GM19468 (cell line): ENCODE measurements at regions not wholly inside any gene's neighbourhood (a gene's known extent, or its start where the extent isn't known, plus 50 kb on each side); places are given as distances from the start of the nearest gene placed in this dataset.
"Not testable (repeated sequence)": the region's sequence is repeated elsewhere in the genome, so short reads cannot be mapped to it uniquely, and the experiment has no call there.

Source experiments
- ATAC-seq: cut with Tn5 transposase; IDR thresholded peaks from one replicate; pipeline ENCODE4 v1.9.1; 2021; ENCODE audit warnings: mild to moderate bottlenecking, moderate library complexity, moderate number of reproducible peaks; ENCODE audit not compliant: unreplicated experiment; ENCODE audit errors: extremely low read depth

DNA sequence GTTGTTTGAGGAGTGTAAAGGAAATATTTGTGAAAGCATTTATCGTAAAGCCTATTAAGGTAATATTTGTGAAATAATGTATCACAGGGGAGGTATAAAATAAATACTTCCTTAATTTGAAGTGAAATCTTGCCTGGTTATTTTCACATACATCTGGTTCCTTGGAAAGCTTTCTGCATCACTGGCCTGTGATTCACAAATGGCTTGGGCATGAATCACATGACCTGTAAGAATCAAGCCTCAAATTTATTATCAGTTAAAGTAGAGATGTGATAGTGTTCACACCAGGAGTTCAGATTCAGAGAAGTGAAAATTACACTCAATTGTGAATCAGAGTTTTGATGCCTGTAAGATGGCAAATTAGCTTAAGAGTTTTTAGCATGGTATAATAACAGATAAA is 1911.4 kb downstream of the STIM2 start:
- ATAC-seq: no peak

DNA sequence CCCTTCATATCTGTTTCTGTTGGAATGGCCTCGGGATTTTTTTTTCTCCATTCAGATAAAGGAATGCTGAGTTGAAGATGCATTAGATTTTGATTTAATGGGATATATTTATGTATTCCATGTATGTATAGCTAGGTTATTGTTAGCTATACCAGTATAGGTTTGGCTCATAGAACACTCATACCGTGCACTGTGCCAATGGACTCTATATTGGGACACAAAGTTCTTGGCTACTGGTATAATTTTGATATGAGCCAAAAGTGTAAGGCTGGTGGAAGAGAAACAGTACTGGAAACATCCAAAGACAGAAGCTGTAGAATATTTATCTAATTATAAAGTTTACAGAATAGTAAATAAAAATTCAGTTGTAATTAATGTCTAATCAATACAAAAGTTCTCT is 1912.1 kb downstream of the STIM2 start:
- ATAC-seq: no peak

GRCh38 chr4:28774344-28774743 is 1913.7 kb downstream of the STIM2 start:
- no peak for ATAC-seq

GRCh38 chr4:28776004-28776403 is 1915.4 kb downstream of the STIM2 start:
- ATAC-seq: no peak

DNA sequence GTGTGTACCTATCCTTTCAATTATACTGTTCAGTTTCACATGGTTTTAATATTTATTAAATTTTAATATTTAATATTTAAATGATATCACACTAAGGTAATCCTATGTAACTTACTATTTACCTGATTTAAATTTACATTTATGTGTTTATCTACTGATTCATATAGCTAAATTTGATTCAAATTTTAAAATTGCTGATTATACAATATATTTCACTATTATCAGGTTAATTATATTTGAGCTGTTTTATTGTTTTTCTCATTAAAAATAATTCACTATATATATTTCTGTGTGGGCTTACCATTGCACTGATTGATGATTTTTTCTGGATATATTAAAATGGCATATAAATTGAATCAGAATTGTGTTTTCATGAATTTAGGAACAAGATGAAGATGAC is 1923.5 kb downstream of the STIM2 start:
- ATAC-seq: no peak

DNA sequence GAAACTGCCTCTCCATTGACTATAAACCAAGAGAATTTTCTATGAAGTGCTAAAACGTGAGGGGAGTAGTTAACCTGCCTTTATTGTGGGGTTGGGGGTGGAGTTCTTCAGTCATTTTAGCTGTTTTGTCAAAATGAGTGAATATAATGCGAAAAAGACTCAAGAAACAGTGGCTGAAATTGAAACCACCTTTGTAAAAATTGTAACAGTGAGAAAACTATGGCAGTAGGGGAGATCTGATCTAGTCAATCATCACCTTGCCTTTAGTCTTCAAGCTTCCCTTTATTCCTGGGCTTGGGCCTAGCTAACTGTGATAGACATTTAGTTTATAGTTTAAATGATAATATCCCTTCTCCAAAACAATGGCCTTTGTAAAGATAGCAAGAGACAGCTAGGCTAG is 1927.3 kb downstream of the STIM2 start:
- ATAC-seq: no peak

DNA sequence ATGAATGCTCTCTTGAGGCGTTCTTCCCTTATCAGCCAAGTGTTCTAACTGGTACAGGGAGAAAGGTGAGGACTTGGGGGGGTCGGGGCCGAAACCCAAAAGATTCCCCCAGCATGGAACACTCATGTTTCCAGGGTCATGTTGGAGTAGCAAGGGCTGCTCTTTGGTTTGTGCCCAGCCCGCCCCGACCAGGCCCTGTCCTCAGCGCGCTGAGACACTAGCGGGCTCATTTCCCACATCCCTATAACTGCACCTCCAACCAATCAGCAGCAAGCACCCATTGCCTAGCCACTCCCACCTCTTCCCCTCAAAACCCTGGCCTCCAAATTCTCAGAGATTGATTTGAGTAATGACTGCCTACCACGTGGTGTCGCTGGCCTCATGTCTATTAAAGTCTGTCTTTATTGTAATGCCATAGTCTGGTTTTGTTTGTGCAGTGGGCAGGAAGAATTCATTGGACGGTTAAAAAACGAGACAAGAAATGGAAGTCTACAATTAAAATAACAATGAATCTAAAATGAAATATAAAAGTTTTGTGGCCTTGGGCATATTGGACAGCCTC is 1928.4 kb downstream of the STIM2 start:
- no peak for ATAC-seq

DNA sequence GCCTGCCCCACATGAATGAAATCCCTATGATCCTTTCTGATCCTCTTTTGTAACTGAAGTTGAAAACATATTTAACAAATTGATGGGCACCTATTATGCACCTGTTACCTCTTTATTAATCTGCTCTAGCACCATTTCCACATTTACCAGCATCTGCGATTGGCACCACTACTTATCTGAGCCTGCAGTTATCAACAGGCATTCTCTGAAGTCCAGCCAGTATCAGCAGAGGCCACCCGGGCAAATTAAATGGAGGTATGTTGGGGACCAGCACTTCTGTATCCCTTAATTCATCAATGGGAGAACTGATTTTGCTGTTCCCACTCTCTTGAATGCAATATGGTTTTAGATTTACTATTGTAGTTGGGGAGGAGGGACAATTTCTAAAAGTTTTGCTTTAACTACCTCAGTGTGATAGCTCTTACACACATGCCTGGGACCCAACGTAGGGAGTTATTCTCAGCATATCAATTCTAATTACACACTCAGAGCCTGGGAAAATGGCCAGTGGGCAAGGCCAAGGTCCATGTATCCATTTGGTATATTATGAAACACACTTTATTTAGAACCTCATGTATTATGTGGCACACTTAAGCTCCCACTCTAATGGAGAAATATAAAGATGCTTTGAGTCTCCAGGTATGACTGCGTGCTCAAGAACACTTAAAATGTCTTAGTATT is 1927.1 kb upstream of the PCDH7 start:
- no peak for ATAC-seq

GRCh38 chr4:28799696-28800095 is 1920.5 kb upstream of the PCDH7 start:
- ATAC-seq: no peak

DNA sequence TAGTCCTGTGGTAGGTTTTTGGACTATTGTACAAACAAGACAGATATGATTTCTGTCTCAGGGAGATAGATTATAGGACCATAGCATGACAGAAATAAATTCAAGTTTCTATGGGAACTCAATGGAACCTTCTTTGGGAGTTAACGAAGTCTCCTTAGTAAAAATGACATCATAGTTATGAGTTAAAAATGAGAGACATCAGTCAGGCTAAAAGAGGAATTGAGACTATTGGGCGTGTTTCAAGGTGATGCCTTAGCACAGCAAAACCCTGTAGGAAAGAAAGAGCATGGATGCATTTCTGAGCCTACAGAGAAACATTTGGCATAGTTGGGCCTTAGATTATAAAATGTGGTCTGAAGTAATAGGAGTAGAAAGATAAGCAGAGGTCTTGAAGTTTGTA is 1909.1 kb upstream of the PCDH7 start:
- ATAC-seq: no peak

GRCh38 chr4:28822163-28822562 is 1898.0 kb upstream of the PCDH7 start:
- no peak for ATAC-seq

GRCh38 chr4:28827866-28828265 is 1892.3 kb upstream of the PCDH7 start:
- ATAC-seq: no peak

GRCh38 chr4:28831867-28832266 is 1888.3 kb upstream of the PCDH7 start:
- no peak for ATAC-seq

GRCh38 chr4:28832444-28832843 is 1887.7 kb upstream of the PCDH7 start:
- no peak for ATAC-seq

DNA sequence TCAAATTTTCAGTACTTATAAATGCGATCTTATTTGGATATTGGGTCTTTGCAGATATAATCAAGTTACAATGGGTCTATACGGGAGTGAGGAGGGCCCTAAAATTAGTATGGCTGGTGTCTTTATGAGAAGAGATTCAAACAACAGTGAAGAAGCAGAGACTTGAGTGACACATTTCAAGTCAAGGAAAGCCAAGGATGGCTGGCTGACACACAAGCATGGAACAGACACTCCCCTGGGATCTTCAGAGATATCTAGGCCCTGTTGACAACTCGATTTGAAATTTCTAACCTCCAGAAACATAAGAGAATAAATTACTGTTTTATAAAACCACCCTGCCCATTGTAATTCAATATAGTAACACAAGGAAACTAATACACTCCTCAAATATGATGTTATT is 1886.0 kb upstream of the PCDH7 start:
- ATAC-seq: no peak

DNA sequence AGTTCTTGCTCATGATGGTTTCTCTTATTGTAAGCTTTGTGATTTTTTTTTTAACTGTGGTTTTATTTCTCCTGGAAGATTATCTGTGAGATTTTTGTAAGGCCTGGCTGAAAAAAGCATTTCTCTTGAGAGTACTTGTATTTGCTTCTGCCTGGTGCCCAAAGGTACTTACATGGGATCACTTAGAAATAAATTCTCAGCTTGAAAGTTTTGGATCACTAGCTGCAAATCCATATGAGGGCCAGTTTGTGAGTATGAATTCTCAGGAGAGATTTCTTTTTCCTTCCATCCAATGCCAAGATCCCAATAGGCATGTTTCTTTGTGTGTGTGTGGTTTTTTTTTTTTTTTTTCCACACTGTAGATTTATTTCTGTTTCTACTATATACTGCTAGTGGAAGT is 1884.7 kb upstream of the PCDH7 start:
- ATAC-seq: no peak

DNA sequence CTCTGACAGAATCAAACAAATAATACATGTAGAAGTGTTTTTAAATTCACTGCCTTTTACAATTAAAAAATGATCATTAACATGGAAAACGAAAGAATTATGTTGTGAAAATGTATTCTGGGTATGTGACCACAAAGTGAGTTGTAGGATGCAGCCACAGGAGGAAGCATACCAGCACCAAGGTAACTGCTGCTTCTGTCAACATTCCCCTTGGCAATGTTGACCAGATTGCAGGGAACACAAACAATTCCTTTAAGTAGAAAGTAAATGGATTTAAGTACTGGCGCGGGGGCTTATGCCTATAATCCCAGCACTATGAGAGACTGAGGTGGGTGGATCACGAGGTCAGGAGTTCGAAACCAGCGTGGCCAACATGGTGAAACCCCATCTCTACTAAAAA is 1877.9 kb upstream of the PCDH7 start:
- no peak for ATAC-seq

DNA sequence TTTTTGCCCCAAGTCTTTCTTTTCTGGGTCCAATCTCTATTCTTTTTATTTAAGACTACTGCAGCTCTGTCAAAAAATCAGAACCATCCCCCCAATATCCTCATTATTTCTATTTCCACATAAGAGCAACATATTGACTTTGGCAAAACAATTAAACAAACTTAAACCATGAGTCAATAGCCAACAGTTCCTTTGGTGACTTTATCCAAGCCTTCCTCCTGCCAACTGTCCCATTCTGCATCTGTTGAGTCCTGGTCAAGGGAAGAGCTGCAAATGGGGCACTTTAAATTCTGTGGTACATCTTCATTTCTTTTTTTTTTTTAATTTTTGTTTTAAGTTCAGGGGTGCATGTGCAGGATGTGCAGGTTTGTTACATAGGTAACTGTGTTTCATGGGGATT is 1875.0 kb upstream of the PCDH7 start:
- no peak for ATAC-seq

- ATAC-seq: not testable (repeated sequence)
Observed at GRCh38 chr4:28857028-28857427, 1863.1 kb upstream of the PCDH7 start.

DNA sequence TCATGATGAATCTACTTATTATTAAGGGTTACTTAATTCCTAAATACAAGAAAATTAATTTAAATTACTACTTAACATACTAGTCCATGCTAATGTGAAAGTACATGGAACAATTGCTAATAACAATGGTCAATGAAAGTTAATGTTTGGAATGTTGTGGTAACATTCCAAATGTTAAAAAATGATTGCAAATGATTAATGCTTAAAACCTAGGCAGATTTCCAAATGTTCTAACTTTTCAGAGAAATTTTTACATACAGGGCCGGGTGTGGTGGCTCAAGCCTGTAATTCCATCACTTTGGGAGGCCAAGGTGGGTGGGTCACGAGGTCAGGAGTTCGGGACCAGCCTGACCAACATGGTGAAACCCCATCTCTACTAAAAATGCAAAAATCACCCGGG is 1851.3 kb upstream of the PCDH7 start:
- no peak for ATAC-seq

DNA sequence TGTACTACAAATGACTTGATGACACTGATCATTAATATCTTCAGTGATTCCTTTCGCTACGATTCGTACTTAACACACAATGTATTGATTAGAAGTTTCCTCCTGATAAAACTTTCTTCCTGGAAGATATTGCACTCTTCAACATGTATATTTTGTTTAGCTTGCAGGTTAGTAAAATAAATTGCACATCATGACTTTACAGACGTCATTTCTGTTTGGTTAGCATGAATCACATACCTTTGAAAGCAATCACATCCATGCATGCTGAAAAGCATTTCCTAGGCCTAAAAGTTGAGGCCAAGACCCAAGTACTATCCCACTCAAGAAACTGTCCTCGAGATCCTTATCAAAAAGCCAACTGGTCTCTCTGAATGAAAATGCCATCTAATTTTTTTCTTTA is 1841.0 kb upstream of the PCDH7 start:
- no peak for ATAC-seq

DNA sequence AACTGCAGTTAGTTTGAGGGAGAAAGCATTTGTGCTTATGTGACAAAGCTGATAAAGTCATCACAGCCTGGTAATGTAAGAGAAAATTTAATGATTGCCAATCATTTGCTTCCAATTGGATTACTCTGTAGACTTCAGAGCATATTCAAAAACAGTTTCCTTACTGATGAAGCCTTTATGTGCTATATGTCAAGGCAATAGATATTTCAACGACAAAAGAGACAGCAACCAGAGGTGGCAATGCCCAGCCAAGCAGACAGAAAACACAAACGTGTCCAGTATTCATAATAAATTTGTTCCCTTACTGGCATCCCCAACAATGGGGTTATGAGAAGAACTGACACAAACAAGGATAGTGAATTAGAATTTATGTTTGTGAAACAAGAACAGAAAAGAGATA is 1840.3 kb upstream of the PCDH7 start:
- no peak for ATAC-seq
